Activated CD8-positive, alpha-beta memory T cell treated with anti-CD3 and anti-CD28 coated beads for 48 hours (primary cell): ENCODE measurements at regions not wholly inside any gene's neighbourhood (a gene's known extent, or its start where the extent isn't known, plus 50 kb on each side); places are given as distances from the start of the nearest gene placed in this dataset.

Source experiments
- DNase-seq, 3 experiments: peaks; one replicate each; pipeline ENCODE4 v3.0.0-alpha.2; 2020; ENCODE audit warnings: low read depth in 2 of 3, low spot score in 2 of 3

- DNase-seq: no peak
These were observed 223.8 kb downstream of the KLF13 start for GRCh38 chr15:31550211-31550977.

GRCh38 chr15:31551323-31551722 is 224.7 kb downstream of the KLF13 start:
- no peak for DNase-seq

GRCh38 chr15:31552482-31553099 is 226.0 kb downstream of the KLF13 start:
- no peak for DNase-seq

GRCh38 chr15:31554261-31554660 is 227.6 kb downstream of the KLF13 start:
- DNase-seq: no peak

- no peak for DNase-seq
These were observed 228.4 kb downstream of the KLF13 start for GRCh38 chr15:31555022-31555421.

- DNase-seq: no peak
These were observed 230.0 kb downstream of the KLF13 start for GRCh38 chr15:31556494-31557150.

- DNase-seq: no peak
These were observed 231.3 kb downstream of the KLF13 start for GRCh38 chr15:31557899-31558298.

GRCh38 chr15:31558840-31559239 is 232.2 kb downstream of the KLF13 start:
- DNase-seq: no peak

- DNase-seq: no peak
These were observed 233.2 kb downstream of the KLF13 start for GRCh38 chr15:31559786-31560185.

GRCh38 chr15:31560643-31561042 is 234.0 kb downstream of the KLF13 start:
- no peak for DNase-seq

- no peak for DNase-seq
These were observed 234.5 kb downstream of the KLF13 start for GRCh38 chr15:31561156-31561555.

GRCh38 chr15:31563001-31563400 is 236.4 kb downstream of the KLF13 start:
- no peak for DNase-seq

- no peak for DNase-seq
These were observed 236.8 kb downstream of the KLF13 start for GRCh38 chr15:31563421-31563820.

GRCh38 chr15:31567861-31568260 is 241.2 kb downstream of the KLF13 start:
- no peak for DNase-seq

- DNase-seq: no peak
These were observed 243.2 kb downstream of the KLF13 start for GRCh38 chr15:31569836-31570235.

- no peak for DNase-seq
These were observed 244.0 kb downstream of the KLF13 start for GRCh38 chr15:31570591-31570990.

GRCh38 chr15:31571676-31572075 is 245.0 kb downstream of the KLF13 start:
- DNase-seq: no peak

- DNase-seq: no peak
These were observed 247.1 kb downstream of the KLF13 start for GRCh38 chr15:31573759-31574158.

GRCh38 chr15:31574766-31575165 is 248.1 kb downstream of the KLF13 start:
- DNase-seq: no peak

- no peak for DNase-seq
These were observed 250.5 kb downstream of the KLF13 start for GRCh38 chr15:31577108-31577507.

- no peak for DNase-seq
These were observed 252.6 kb downstream of the KLF13 start for GRCh38 chr15:31579282-31579681.

GRCh38 chr15:31579976-31580375 is 253.3 kb downstream of the KLF13 start:
- DNase-seq: no peak
